ENCODE measurements at regions not wholly inside any gene's neighbourhood (a gene's known extent, or its start where the extent isn't known, plus 50 kb on each side); places are given as distances from the start of the nearest gene placed in this dataset.
A peak's percentile ranks its signal among the peaks of the same experiment; 100 is the strongest.

- DNase-seq (ENCODE audit: low read depth): peak; percentile 45
- peak overlapping the region; percentile 48 for H3K4me3 ChIP-seq (ENCODE audit: low read depth, low read length)
- TF ChIP-seq CTCF (IDR thresholded peaks at IDR 0.05; ENCODE audit: insufficient read depth, low read depth, low read length, missing control alignments): no peak
Measured at GRCh38 chr12:94768398-94769046, 118.2 kb upstream of the TMCC3 start.

- DNase-seq (ENCODE audit: low read depth): no peak
- no peak for TF ChIP-seq CTCF (IDR thresholded peaks at IDR 0.05; ENCODE audit: insufficient read depth, low read depth, low read length, missing control alignments)
- H3K4me3 ChIP-seq (ENCODE audit: low read depth, low read length): 0 out of 2 replicates have a peak overlapping the region, but pooled peaks have one; percentile 48
Measured at GRCh38 chr12:94767956-94768355, 117.6 kb upstream of the TMCC3 start.

- no peak for DNase-seq (ENCODE audit: low read depth)
- H3K4me3 ChIP-seq (ENCODE audit: low read depth, low read length): no peak overlapping the region
- TF ChIP-seq CTCF (IDR thresholded peaks at IDR 0.05; ENCODE audit: insufficient read depth, low read depth, low read length, missing control alignments): no peak
Measured at GRCh38 chr12:94766397-94766796, 116.0 kb upstream of the TMCC3 start.

GRCh38 chr12:94763462-94763861 is 113.1 kb upstream of the TMCC3 start:
- no peak overlapping the region for H3K4me3 ChIP-seq (ENCODE audit: low read depth, low read length)
- peak; percentile 35 for DNase-seq (ENCODE audit: low read depth)
- no peak for TF ChIP-seq CTCF (IDR thresholded peaks at IDR 0.05; ENCODE audit: insufficient read depth, low read depth, low read length, missing control alignments)

- DNase-seq (ENCODE audit: low read depth): peak; percentile 35
- no peak overlapping the region for H3K4me3 ChIP-seq (ENCODE audit: low read depth, low read length)
- no peak for TF ChIP-seq CTCF (IDR thresholded peaks at IDR 0.05; ENCODE audit: insufficient read depth, low read depth, low read length, missing control alignments)
Measured at GRCh38 chr12:94762943-94763342, 112.6 kb upstream of the TMCC3 start.

GRCh38 chr12:94762259-94762942 is 112.0 kb upstream of the TMCC3 start:
- H3K4me3 ChIP-seq (ENCODE audit: low read depth, low read length): no peak overlapping the region
- peak; percentile 86 for DNase-seq (ENCODE audit: low read depth)
- TF ChIP-seq CTCF (IDR thresholded peaks at IDR 0.05; ENCODE audit: insufficient read depth, low read depth, low read length, missing control alignments): no peak
